Dendritic cell treated with granulocyte-macrophage colony-stimulating factor and Interleukin-4, amounts not matched to agents 40 ng/mL and 50 ng/mL, for 4 days (primary cell): ENCODE measurements at regions not wholly inside any gene's neighbourhood (a gene's known extent, or its start where the extent isn't known, plus 50 kb on each side); places are given as distances from the start of the nearest gene placed in this dataset.
"Not testable (repeated sequence)": the region's sequence is repeated elsewhere in the genome, so short reads cannot be mapped to it uniquely, and the experiment has no call there.

ENCODE experiments used
- H3K27ac Mint-ChIP-seq: one replicate; pipeline ENCODE4 v1.8.0; 2022; ENCODE audit warnings: mild to moderate bottlenecking, mixed read lengths
- H3K27me3 Mint-ChIP-seq: one replicate; pipeline ENCODE4 v1.8.0; 2022; ENCODE audit warnings: mild to moderate bottlenecking, mixed read lengths
- H3K36me3 Mint-ChIP-seq: one replicate; pipeline ENCODE4 v1.8.0; 2022; ENCODE audit warnings: low read depth, mixed read lengths
- H3K4me1 Mint-ChIP-seq: one replicate; pipeline ENCODE4 v1.8.0; 2022; ENCODE audit warnings: low read depth, mixed read lengths
- H3K4me3 Mint-ChIP-seq: one replicate; pipeline ENCODE4 v1.8.0; 2022; ENCODE audit warnings: mild to moderate bottlenecking, moderate library complexity, mixed read lengths
- H3K9me3 Mint-ChIP-seq: one replicate; pipeline ENCODE4 v1.8.0; 2022; ENCODE audit warnings: mixed read lengths
- intact Hi-C: fragments of 100-400 bp; cut with micrococcal nuclease; formaldehyde crosslinking; loops from one replicate; pipeline ENCODE4 v1.15.0; 2022

DNA sequence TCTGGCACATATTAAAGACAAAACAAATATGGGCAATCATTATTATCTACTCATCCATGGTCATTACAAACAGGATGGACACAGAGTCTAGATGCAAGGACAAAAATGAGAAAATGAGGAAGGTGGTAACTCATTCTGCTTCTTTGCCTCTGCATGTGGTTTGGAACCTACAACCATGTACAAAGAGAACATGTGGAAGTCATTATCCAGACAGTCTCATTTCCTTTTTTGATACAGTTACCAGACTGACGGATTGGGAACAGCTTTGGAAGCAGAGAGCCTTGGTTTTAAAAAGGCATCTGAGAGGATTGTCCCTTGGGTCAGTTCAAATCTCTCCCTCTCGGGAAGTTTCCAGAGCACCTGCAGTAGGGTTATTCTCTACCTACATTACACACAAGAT is 433.4 kb upstream of the TNC start:
- no peaks in the 10 kb centered on the region for H3K27me3 Mint-ChIP-seq

DNA sequence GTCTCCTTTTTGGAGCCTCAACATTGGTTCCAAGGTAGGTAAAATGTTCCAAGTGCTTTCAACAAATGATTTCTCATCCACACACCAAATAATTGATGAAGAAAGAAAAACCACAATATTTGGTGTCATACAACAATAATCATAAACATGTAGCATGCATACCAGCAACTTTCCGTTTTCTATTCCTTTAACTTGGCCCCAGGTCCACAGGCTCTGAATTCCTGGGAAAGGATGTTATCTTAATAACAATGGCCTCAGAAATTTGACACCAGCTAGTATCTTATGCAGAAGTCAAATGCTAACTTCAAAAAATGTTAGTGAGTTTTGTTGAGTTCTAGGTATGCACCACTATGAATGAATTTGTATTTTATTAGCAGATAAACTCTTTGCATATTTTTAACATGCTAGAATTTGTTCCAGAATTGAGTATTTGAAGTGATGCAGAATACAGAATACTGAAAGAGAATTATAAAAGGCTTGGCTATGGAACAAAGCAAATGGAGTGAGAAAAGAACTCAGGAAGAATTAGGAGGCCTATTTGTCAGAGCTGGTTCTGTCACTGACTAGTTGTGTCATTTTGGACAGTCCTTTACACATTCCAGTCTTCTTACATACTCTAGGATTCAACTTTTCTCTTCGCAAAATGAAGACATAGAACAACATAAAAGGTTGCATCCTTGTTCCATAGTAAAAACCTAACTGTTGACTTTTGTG is 435.3 kb upstream of the TNC start:
- H3K36me3 Mint-ChIP-seq: no peaks in the 10 kb centered on the region
- H3K27ac Mint-ChIP-seq: no peak overlapping the region
- no peaks in the 10 kb centered on the region for H3K27me3 Mint-ChIP-seq
- no peak overlapping the region for H3K4me3 Mint-ChIP-seq
- intact Hi-C loops: no loop called here
- H3K9me3 Mint-ChIP-seq: peaks cover 33% of the 10 kb centered on the region
- H3K4me1 Mint-ChIP-seq: no peaks in the 10 kb centered on the region

More for the DNA sequence above, 433.4 kb upstream of the TNC start:
- H3K27ac Mint-ChIP-seq: no peak overlapping the region
- H3K4me1 Mint-ChIP-seq: no peaks in the 10 kb centered on the region
- no peak overlapping the region for H3K4me3 Mint-ChIP-seq
- intact Hi-C loops: no loop called here
- peaks cover 19% of the 10 kb centered on the region for H3K9me3 Mint-ChIP-seq
- H3K36me3 Mint-ChIP-seq: no peaks in the 10 kb centered on the region

DNA sequence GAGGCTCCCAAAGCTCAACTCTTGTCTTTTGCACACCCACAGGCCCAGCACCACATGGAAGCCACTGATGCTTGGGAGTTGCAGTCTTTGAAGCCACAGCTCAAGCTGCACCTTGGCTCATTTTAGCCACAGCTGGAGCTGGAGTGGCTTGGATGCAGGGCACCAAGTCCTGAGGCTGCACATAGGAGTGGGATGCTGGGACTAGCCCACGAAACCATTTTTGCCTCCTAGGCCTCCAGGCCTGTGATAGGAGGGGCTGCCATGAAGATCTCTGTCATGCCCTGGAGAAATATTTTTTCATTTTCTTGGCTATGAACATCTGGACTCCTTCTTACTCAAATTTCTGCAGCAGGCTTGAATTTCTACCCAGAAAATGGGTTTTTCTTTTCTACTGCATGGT is 438.5 kb upstream of the TNC start:
- no peak overlapping the region for H3K27ac Mint-ChIP-seq
- H3K36me3 Mint-ChIP-seq: no peaks in the 10 kb centered on the region
- intact Hi-C loops: no loop called here
- peaks cover 33% of the 10 kb centered on the region for H3K9me3 Mint-ChIP-seq
- no peak overlapping the region for H3K4me3 Mint-ChIP-seq
- H3K4me1 Mint-ChIP-seq: no peaks in the 10 kb centered on the region
- H3K27me3 Mint-ChIP-seq: no peaks in the 10 kb centered on the region

DNA sequence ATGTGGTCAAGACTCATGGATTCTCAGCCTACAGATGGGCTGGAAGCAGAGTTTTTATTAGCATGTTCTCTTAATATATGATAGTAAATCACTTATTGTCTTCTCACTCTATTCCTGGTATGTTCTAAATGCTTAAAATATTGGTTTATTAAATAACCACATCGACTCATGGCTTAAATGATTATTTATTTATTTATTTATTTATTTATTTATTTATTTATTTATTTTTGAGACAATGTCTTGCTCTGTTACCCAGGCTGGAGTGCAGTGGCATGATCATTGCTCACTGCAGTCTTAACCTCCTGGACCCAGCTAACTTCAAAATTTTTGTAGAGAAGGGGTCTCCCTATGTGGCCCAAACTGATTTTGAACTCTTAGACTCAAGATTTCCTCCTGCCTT is 457.2 kb upstream of the TNC start:
- intact Hi-C loops: no loop called here
- H3K27ac Mint-ChIP-seq: no peak overlapping the region
- no peaks in the 10 kb centered on the region for H3K4me1 Mint-ChIP-seq
- no peaks in the 10 kb centered on the region for H3K27me3 Mint-ChIP-seq
- H3K9me3 Mint-ChIP-seq: no peaks in the 10 kb centered on the region
- no peaks in the 10 kb centered on the region for H3K36me3 Mint-ChIP-seq
- H3K4me3 Mint-ChIP-seq: no peak overlapping the region

DNA sequence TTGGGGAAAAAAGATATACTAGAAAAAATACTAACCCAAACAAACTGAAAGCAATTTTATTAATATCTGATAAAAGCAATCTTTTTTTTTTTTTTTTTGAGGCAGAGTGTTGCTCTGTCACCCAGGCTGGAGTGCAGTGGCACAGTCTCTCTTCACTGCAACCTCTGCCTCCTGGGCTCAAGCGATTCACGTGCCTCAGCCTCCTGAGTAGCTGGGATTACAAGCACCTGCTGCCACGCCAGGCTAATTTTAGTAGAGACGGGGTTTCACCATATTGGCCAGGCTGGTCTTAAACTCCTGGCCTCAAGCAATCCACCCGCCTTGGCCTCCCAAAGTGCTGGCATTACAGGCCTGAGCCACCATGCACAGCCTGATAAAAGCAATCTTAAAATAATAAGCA is 467.5 kb upstream of the TNC start:
- not testable (repeated sequence) for H3K4me3 Mint-ChIP-seq, H3K27me3 Mint-ChIP-seq

DNA sequence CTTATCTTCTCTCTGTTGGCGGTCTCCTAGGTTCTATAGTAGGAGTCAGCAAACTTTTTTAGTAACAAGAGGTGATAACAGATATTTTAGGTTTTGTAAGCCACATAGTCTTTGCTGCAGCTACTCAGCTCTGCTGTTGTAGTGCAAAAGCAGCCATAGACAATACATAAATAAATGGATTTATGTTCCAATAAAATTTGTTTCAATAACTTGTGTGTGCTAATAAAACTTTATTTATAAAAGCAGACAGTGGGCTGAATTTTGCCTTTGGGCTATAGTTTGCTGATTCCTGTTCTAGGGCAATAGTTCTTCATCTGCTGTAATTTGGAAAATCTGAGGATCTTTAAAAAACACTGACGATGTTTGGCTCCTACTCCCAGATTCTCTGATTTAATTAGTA is 469.4 kb upstream of the TNC start:
- Mint-ChIP-seq H3K4me3 (no peak overlapping the region), H3K27ac (no peak overlapping the region), H3K4me1 (no peaks in the 10 kb centered on the region), H3K36me3 (no peaks in the 10 kb centered on the region), H3K9me3 (no peaks in the 10 kb centered on the region), H3K27me3 (no peaks in the 10 kb centered on the region)
- intact Hi-C loops: no loop called here

More for the DNA sequence above, 467.5 kb upstream of the TNC start:
- H3K36me3 Mint-ChIP-seq, intact Hi-C loops, H3K4me1 Mint-ChIP-seq, H3K27ac Mint-ChIP-seq, H3K9me3 Mint-ChIP-seq: not testable (repeated sequence)

DNA sequence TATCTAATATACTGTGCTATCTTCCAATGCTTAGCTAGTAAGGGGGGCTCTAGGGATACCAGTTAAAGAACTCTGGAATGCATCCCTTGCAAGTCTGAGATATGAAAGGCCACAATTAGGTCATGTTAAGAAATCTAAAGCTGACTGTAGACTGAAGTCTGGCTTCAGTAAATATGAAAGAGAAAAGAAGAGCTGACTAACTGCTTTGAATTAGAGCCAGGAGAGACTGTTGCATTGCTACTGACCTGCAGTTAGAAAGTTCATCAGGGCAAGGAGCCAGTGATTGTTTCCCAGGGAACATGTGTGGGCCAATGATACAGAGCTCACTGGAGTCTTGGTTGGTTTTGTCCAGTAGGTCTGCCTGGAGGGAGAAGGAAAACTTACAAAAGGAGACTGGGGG is 472.1 kb upstream of the TNC start:
- no peaks in the 10 kb centered on the region for H3K36me3 Mint-ChIP-seq
- no peak overlapping the region for H3K27ac Mint-ChIP-seq
- H3K27me3 Mint-ChIP-seq: peaks cover 3% of the 10 kb centered on the region
- H3K4me1 Mint-ChIP-seq: no peaks in the 10 kb centered on the region
- intact Hi-C loops: no loop called here
- H3K9me3 Mint-ChIP-seq: no peaks in the 10 kb centered on the region
- H3K4me3 Mint-ChIP-seq: no peak overlapping the region

DNA sequence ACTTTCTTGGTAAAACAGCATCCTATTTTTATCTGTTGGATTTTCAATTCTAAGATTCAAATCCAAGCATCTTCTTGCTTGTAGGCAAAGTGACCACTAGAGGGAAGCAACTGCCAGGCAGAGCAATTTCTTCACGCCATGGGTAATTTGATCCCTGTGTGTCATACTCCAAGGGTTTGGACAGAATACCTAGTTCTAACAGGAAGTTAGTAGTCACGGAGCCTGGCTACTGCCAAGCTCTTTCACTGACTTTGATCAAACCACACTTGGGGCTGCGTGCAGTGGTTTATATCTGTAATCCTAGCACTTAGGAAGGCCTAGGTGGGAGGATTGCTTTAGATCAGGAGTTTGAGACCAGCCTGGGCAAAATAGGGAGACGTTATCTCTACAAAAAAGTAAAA is 473.6 kb upstream of the TNC start:
- Mint-ChIP-seq H3K27ac (no peak overlapping the region), H3K27me3 (peaks cover 6% of the 10 kb centered on the region), H3K4me1 (no peaks in the 10 kb centered on the region), H3K9me3 (no peaks in the 10 kb centered on the region), H3K4me3 (no peak overlapping the region), H3K36me3 (no peaks in the 10 kb centered on the region)
- intact Hi-C loops: no loop called here

DNA sequence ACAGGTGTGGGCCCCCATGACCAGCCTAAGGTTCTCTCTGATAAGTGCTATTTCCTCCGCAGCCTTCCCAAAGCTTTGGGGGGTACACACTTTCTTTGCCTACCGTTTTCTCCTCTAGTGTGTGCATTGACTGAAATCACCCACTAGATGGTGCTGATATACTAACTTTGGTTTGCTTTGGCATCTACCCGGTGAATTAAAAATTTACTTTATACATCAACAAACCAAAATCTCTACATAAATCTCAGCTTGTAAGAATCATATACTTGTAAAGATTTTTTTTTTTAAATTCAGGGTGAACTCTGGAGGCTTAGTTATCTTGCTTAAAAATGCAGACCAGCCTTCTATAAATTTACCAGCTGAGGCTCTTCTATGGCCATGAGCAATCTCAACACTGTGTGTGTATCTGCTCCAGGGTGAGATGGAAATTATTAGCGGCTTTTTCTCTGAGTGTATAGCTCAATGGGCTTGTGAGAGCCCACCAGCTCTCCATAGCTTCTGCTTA is 475.7 kb upstream of the TNC start:
- no peak overlapping the region for H3K27ac Mint-ChIP-seq
- no peaks in the 10 kb centered on the region for H3K4me1 Mint-ChIP-seq
- H3K9me3 Mint-ChIP-seq: no peaks in the 10 kb centered on the region
- intact Hi-C loops: loop anchor here (1.0 to 2.0 kb wide), 2 partner anchors 979 to 1067 kb away; no protein-coding TSS in a partner anchor
- H3K4me3 Mint-ChIP-seq: no peak overlapping the region
- H3K36me3 Mint-ChIP-seq: no peaks in the 10 kb centered on the region
- peaks cover 11% of the 10 kb centered on the region for H3K27me3 Mint-ChIP-seq

DNA sequence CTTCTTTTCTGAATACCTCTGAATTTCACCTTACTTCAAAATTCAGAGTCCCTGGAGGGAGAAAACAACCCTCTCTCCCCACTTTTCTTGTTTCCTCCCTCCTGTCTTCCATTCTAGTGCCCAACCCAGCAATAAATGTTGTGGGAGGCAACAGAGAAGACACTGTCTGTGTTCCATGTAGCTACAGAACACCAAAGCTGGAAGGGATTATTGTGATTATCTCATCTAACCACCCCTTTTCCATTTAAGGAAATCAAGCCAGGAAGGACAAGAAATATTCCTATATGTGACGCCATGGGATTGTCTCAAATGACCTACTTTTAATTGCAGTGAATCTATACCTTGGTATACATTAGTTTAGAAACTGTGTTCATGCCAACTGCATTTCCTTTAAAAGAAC is 476.6 kb upstream of the TNC start:
- intact Hi-C loops: no loop called here
- Mint-ChIP-seq H3K9me3 (no peaks in the 10 kb centered on the region), H3K4me1 (no peaks in the 10 kb centered on the region), H3K36me3 (no peaks in the 10 kb centered on the region), H3K27ac (no peak overlapping the region), H3K4me3 (no peak overlapping the region), H3K27me3 (peaks cover 11% of the 10 kb centered on the region)

DNA sequence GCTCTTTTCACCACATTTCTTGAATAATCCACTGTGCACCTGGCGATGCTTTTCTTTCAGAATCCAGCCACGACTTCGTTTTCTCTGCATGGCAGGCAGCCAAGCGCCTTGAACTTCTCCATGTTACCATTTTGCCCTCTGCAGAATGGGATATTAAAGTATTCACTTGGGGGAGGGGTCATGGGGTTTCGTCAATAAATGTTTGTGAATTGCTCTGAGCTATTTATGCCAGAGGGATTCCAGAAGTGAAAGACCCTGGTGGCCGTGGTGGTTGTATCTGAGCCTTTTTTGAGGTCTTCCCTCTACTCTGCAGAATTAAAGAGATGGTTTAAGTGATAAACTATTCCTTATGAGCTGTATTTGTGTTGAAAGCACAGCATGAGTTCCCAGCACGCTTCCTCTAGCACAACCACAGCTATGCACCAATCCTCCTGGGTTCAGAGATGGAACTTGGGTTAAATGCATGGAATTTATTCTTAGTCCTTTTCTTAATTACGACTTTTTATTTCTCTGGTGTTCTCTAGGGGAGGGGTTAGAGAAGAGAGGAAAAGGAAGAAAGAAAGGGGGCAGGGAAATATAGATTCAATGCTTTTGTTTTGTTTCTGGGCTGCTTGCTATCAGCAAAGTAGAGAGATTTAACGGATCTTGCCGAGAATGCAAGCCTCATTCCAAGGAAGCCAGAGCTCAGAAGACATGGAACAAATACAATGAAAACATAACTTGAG is 478.2 kb upstream of the TNC start:
- H3K36me3 Mint-ChIP-seq: no peaks in the 10 kb centered on the region
- H3K27ac Mint-ChIP-seq: no peak overlapping the region
- intact Hi-C loops: no loop called here
- no peak overlapping the region for H3K4me3 Mint-ChIP-seq
- H3K4me1 Mint-ChIP-seq: no peaks in the 10 kb centered on the region
- H3K27me3 Mint-ChIP-seq: peaks cover 11% of the 10 kb centered on the region
- H3K9me3 Mint-ChIP-seq: no peaks in the 10 kb centered on the region

DNA sequence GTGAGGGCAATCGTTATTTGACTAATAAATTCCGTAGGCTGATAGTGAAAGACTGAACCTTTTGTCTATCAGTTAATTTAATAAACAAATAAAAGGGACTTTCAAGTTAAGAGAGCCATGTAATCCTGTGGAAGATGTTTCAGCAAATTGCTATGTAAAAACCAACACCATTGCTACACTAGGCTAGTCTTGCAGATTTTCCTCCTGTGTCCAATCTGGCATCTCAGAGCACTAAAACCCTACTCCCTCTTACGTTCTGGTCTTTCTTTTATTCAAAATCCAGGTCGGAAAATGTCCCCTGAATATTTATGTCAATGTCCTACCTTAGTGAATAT is 478.8 kb upstream of the TNC start:
- intact Hi-C loops: no loop called here
- no peak overlapping the region for H3K27ac Mint-ChIP-seq
- H3K9me3 Mint-ChIP-seq: no peaks in the 10 kb centered on the region
- no peak overlapping the region for H3K4me3 Mint-ChIP-seq
- no peaks in the 10 kb centered on the region for H3K4me1 Mint-ChIP-seq
- peaks cover 11% of the 10 kb centered on the region for H3K27me3 Mint-ChIP-seq
- H3K36me3 Mint-ChIP-seq: no peaks in the 10 kb centered on the region

DNA sequence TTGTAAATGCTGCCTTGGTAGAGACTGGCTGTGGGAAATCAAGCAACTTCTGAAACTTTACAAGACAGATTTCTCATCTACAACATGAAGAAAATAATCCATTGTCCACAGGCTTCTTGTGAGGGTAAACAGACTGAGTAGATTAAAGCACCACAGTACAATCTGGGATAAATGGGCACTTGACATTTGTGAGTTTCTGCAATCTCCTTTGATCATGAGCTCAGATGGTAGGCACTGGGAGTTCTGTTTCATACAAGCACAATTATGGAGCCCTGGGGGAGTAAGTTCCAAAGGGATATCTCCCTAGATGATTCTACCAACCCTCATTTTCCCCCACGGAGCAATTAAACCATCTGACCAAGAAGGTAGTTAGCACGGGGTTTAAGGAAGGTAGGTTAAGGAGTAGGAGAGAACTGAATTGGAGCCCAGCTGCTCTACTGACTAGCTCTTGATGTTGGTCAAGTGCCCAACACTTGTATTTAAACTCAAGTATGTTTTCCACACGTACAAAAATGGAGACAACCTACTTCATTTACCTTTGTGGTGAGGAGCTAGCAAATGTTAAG is 479.5 kb upstream of the TNC start:
- H3K4me1 Mint-ChIP-seq: no peaks in the 10 kb centered on the region
- intact Hi-C loops: no loop called here
- H3K36me3 Mint-ChIP-seq: no peaks in the 10 kb centered on the region
- no peak overlapping the region for H3K27ac Mint-ChIP-seq
- peaks cover 11% of the 10 kb centered on the region for H3K27me3 Mint-ChIP-seq
- H3K9me3 Mint-ChIP-seq: no peaks in the 10 kb centered on the region
- H3K4me3 Mint-ChIP-seq: no peak overlapping the region

DNA sequence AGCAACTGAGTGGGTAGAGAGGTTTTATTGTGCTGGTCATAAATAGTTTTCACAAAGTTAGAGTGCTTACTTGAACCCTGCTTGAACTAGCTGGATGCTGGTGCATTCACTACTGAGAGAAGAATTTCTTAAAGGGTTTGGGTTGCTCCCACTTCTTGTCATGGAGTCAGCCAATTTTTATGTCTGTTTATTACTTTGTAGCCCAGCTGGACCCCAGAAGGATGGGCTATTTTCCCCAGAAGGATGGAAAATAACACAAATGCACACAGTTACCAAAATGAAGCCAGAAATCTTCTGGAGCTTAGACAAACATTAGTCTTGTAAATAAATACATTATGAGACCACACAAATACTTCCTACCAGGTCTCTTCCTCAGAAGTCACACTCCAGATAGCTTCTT is 480.8 kb upstream of the TNC start:
- Mint-ChIP-seq H3K36me3 (no peaks in the 10 kb centered on the region), H3K4me1 (no peaks in the 10 kb centered on the region), H3K27me3 (peaks cover 11% of the 10 kb centered on the region), H3K4me3 (no peak overlapping the region), H3K27ac (no peak overlapping the region), H3K9me3 (no peaks in the 10 kb centered on the region)
- intact Hi-C loops: no loop called here
